BE2C (cell line): ENCODE measurements at regions not wholly inside any gene's neighbourhood (a gene's known extent, or its start where the extent isn't known, plus 50 kb on each side); places are given as distances from the start of the nearest gene placed in this dataset.
"Not testable (repeated sequence)": the region's sequence is repeated elsewhere in the genome, so short reads cannot be mapped to it uniquely, and the experiment has no call there.

Experiments used
- DNase-seq: peaks from one replicate; pipeline ENCODE4 v3.0.0-alpha.2; 2020
- H3K27me3 ChIP-seq: fragments of 250-450 bp; sonication (Bioruptor Pico); 2 replicates; pipeline ENCODE4 v1.5.1; 2020; ENCODE audit warnings: mild to moderate bottlenecking
- H3K36me3 ChIP-seq: fragments of 250-450 bp; sonication (Bioruptor Pico); 2 replicates; pipeline ENCODE4 v1.5.1; 2020; ENCODE audit warnings: mild to moderate bottlenecking
- H3K4me1 ChIP-seq: fragments of 250-450 bp; sonication (Bioruptor Pico); 2 replicates; pipeline ENCODE4 v1.5.1; 2020
- H3K4me3 ChIP-seq: 2 replicates; pipeline ENCODE4 v1.5.1; 2011; ENCODE audit warnings: low read depth, low read length
- H3K9me3 ChIP-seq: fragments of 250-450 bp; sonication (Bioruptor Pico); 2 replicates; pipeline ENCODE4 v1.5.1; 2020
- TF ChIP-seq, protein P1 (sequence below): IDR thresholded peaks from 2 replicates; pipeline ENCODE4 v1.5.1; 2012; ENCODE audit warnings: mild to moderate bottlenecking, low read depth, low read length

DNA sequence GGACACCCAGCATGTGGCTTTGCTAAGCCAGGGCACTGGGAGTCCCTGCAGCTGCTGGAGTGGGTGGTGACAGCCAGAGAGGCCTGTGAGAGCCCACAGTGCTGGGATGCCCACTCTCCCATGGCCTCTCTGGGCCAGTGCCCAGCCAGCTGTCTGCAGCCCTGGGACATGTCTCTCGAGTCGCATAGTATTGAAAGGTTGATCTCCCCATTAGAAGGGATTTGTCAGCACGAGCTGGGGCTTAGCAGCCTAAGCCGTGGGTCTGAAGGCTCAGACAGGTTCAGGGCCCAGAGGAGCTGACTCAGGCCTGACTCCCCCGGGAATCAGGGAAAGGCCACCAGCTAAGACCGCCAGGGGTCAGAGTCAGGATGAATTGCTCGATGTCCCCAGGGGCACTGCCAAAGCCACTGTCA lies 53.5 kb downstream of the FOXD2 start:
- Histone ChIP-seq H3K4me3 (no peak overlapping the region), H3K9me3 (no peaks in the 10 kb centered on the region), H3K27me3 (no peaks in the 10 kb centered on the region), H3K36me3 (no peaks in the 10 kb centered on the region), H3K4me1 (no peaks in the 10 kb centered on the region)
- DNase-seq = no peak
- TF ChIP-seq, protein P1, sequence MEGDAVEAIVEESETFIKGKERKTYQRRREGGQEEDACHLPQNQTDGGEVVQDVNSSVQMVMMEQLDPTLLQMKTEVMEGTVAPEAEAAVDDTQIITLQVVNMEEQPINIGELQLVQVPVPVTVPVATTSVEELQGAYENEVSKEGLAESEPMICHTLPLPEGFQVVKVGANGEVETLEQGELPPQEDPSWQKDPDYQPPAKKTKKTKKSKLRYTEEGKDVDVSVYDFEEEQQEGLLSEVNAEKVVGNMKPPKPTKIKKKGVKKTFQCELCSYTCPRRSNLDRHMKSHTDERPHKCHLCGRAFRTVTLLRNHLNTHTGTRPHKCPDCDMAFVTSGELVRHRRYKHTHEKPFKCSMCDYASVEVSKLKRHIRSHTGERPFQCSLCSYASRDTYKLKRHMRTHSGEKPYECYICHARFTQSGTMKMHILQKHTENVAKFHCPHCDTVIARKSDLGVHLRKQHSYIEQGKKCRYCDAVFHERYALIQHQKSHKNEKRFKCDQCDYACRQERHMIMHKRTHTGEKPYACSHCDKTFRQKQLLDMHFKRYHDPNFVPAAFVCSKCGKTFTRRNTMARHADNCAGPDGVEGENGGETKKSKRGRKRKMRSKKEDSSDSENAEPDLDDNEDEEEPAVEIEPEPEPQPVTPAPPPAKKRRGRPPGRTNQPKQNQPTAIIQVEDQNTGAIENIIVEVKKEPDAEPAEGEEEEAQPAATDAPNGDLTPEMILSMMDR = no peak

DNA sequence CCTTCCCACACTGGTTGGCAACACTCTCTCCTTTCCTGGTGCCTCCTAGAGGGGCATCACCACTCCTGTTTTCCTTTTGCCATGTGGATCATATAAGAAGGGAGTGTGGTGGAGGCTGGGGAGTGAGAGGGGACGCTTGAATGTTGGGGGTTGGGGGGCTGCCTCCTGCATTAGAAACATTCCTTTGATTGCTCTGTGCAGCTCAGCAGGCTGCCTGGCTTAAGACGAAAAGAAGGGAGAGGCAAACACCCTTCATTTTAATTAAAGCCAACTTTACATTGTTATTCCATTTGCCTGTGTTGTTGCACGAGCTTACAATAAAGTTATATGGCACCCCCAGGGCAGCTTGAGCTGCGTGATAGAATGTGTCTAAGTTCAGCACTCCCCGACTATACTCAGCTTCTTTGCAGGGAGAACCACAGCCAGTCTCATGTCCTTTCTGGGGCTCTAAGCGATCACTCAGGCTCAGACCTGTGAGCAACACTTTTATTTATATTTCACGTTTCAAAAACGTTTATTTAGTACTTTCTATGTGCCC lies 57.4 kb downstream of the FOXD2 start:
- Histone ChIP-seq H3K27me3 (no peaks in the 10 kb centered on the region), H3K36me3 (no peaks in the 10 kb centered on the region), H3K9me3 (no peaks in the 10 kb centered on the region), H3K4me1 (no peaks in the 10 kb centered on the region), H3K4me3 (no peak overlapping the region)
- no peak for DNase-seq
- TF ChIP-seq, protein P1 = no peak

DNA sequence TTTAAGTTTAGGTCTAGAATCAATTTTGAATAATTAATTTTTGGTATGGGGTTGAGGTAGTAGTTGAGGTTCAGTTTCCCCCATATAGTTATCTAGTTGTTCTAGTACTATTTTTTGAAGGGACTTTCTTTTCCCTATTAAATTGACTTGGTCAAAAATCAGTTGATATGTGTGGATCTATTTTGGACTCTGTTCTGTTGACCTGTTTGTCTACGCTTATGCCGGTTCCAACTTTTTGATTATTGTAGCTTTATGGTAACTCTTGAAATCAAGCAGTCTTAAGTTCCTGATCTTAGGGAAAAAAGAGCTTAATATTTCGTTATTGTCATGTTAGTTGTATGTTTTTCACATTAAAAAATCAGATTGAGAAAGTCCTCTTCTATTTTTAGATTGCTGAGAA lies 60.7 kb downstream of the FOXD2 start:
- Histone ChIP-seq H3K9me3 (no peaks in the 10 kb centered on the region), H3K36me3 (no peaks in the 10 kb centered on the region), H3K4me1 (no peaks in the 10 kb centered on the region), H3K27me3 (no peaks in the 10 kb centered on the region), H3K4me3 (no peak overlapping the region)
- no peak for DNase-seq
- TF ChIP-seq, protein P1 = no peak

DNA sequence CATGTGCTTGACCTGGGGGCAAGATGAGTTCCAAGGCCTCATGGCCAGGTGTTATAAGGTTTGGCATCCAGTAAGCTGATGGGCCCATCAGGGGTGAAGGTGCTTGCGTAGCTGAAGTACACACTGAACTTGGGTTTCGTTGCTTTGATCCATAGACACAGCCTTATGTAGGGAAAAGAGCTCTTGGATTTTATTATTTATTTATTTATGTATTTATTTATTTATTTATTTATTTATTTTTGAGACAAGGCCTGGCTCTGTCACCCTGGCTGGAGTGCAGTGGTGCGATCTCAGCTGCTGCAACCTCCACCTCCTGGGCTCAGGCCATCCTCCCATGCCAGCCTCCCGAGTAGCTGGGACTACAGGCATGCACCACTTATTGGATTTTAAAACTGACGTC lies 63.2 kb downstream of the FOXD2 start:
- TF ChIP-seq, protein P1 = no peak
- H3K4me1 ChIP-seq = no peaks in the 10 kb centered on the region
- no peak for DNase-seq
- no peaks in the 10 kb centered on the region for H3K9me3 ChIP-seq
- no peak overlapping the region for H3K4me3 ChIP-seq
- H3K36me3 ChIP-seq = no peaks in the 10 kb centered on the region
- no peaks in the 10 kb centered on the region for H3K27me3 ChIP-seq

DNA sequence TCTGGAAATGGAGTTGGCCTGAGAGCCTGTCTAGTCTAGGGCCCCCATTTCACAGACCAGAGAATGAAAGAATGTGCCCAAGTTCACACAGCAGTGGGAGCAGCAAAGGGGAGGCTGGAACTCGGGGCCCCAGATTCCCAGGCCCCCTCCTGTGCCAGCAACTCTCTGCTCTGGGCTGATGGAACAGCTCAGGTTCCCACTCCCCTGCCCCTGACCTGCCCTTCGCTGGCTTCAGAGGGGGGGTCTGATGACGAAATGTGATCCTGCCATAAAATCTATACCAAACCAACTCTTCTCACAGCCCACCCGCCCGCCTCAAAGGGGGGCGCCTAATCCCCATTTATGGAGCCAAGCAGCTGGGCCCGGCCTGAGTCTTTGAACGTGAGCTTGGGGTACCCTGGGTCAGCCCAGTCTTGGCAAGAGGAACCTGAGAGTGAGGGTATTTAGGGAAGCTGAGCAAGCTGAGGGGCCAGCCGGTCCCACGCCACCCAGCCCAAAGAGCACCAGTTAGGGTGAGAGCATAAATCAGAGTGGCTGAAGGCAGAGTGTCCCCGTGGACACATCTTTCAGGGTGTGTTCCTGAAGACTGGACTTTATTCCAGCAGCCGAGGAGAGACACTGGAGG lies 65.0 kb downstream of the FOXD2 start:
- no peak for DNase-seq
- Histone ChIP-seq H3K9me3 (no peaks in the 10 kb centered on the region), H3K27me3 (peaks cover 3% of the 10 kb centered on the region), H3K36me3 (no peaks in the 10 kb centered on the region), H3K4me3 (no peak overlapping the region), H3K4me1 (no peaks in the 10 kb centered on the region)
- TF ChIP-seq, protein P1 = no peak

DNA sequence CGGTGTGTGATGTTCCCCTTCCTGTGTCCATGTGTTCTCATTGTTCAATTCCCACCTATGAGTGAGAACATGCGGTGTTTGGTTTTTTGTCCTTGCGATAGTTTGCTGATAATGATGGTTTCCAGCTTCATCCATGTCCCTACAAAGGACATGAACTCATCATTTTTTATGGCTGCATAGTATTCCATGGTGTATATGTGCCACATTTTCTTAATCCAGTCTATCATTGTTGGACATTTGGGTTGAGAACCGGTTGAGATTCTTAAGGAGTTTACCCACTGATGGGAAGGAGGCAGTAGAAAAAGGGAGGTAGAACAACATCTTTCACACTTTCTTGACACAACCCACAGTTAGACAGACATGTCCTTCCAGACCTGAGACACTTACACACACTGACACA lies 67.0 kb downstream of the FOXD2 start:
- H3K4me3 ChIP-seq, H3K9me3 ChIP-seq, DNase-seq, H3K36me3 ChIP-seq, H3K27me3 ChIP-seq, H3K4me1 ChIP-seq: not testable (repeated sequence)
